HepG2 (cell line): ENCODE measurements at regions not wholly inside any gene's neighbourhood (a gene's known extent, or its start where the extent isn't known, plus 50 kb on each side); places are given as distances from the start of the nearest gene placed in this dataset.

Experiments
- FOXA3 ChIP-seq: IDR thresholded peaks from 2 replicates; pipeline ENCODE4 v1.6.1; 2016; ENCODE audit warnings: missing genetic modification reagents, missing compliant biosample characterization
- FOXK2 ChIP-seq: fragments of 450-650 bp; IDR thresholded peaks from 2 replicates; pipeline ENCODE4 v1.6.1; 2016
- HNRNPH1 ChIP-seq: fragments of 200-400 bp; formaldehyde crosslinking; optimal IDR thresholded peaks from 2 replicates; pipeline ENCODE3; 2017; ENCODE audit warnings: mild to moderate bottlenecking, low read depth, low read length
- IRX3 ChIP-seq: sonication (generic); formaldehyde crosslinking; IDR thresholded peaks from 2 replicates; pipeline ENCODE4 v1.8.1; 2023; ENCODE audit warnings: mild to moderate bottlenecking, low read depth, missing genetic modification reagents, borderline replicate concordance
- KLF6 ChIP-seq: IDR thresholded peaks from 2 replicates; pipeline ENCODE4 v1.8.0; 2016; ENCODE audit warnings: missing biosample characterization, missing genetic modification reagents
- MTERF4 ChIP-seq: sonication (generic); formaldehyde crosslinking; IDR thresholded peaks from 2 replicates; pipeline ENCODE4 v1.8.0; 2023; ENCODE audit warnings: mild to moderate bottlenecking, missing genetic modification reagents
- SMYD3 ChIP-seq: sonication (generic); formaldehyde crosslinking; IDR thresholded peaks from 2 replicates; pipeline ENCODE4 v1.8.1; 2023; ENCODE audit warnings: mild to moderate bottlenecking, missing genetic modification reagents
- SNAPC2 ChIP-seq: sonication (generic); formaldehyde crosslinking; IDR thresholded peaks from 2 replicates; pipeline ENCODE4 v1.8.1; 2022; ENCODE audit warnings: mild to moderate bottlenecking, missing genetic modification reagents
- ZFP37 ChIP-seq: sonication (generic); formaldehyde crosslinking; IDR thresholded peaks from 2 replicates; pipeline ENCODE4 v1.4.0; 2020; ENCODE audit warnings: missing genetic modification reagents, borderline replicate concordance
- ZFP82 ChIP-seq: sonication (generic); formaldehyde crosslinking; IDR thresholded peaks from 2 replicates; pipeline ENCODE4 v1.5.1; 2020; ENCODE audit warnings: mild to moderate bottlenecking, missing genetic modification reagents, borderline replicate concordance
- ZMAT3 ChIP-seq: sonication (generic); formaldehyde crosslinking; conservative IDR thresholded peaks from 2 replicates; pipeline ENCODE4 v1.7.0; 2021; ENCODE audit warnings: missing genetic modification reagents
- ZMYM3 ChIP-seq: sonication (generic); formaldehyde crosslinking; IDR thresholded peaks from 2 replicates; pipeline ENCODE4 v1.5.1; 2020; ENCODE audit warnings: mild to moderate bottlenecking, missing genetic modification reagents
- ZNF256 ChIP-seq: sonication (generic); formaldehyde crosslinking; conservative IDR thresholded peaks from 2 replicates; pipeline ENCODE4 v1.4.0; 2020; ENCODE audit warnings: missing genetic modification reagents
- ZNF367 ChIP-seq: sonication (generic); formaldehyde crosslinking; IDR thresholded peaks from 2 replicates; pipeline ENCODE4 v1.4.0; 2020; ENCODE audit warnings: missing genetic modification reagents, borderline replicate concordance
- ZSCAN22 ChIP-seq: sonication (generic); formaldehyde crosslinking; IDR thresholded peaks from 2 replicates; pipeline ENCODE4 v1.4.0; 2020; ENCODE audit warnings: mild to moderate bottlenecking, missing genetic modification reagents
- ZSCAN29 ChIP-seq: sonication (generic); formaldehyde crosslinking; conservative IDR thresholded peaks from 2 replicates; pipeline ENCODE4 v1.4.0; 2020; ENCODE audit warnings: mild to moderate bottlenecking, missing genetic modification reagents
- TF ChIP-seq, protein P1 (sequence below): sonication (generic); formaldehyde crosslinking; IDR thresholded peaks from 2 replicates; pipeline ENCODE4 v1.9.0; 2021; ENCODE audit warnings: mild to moderate bottlenecking, missing genetic modification reagents
- TF ChIP-seq, protein P2 (sequence below): sonication (generic); formaldehyde crosslinking; IDR thresholded peaks from 2 replicates; pipeline ENCODE4 v1.8.0; 2022; ENCODE audit warnings: mild to moderate bottlenecking, missing genetic modification reagents, moderate library complexity
- TF ChIP-seq, protein P3 (sequence below): sonication (generic); formaldehyde crosslinking; IDR thresholded peaks from 2 replicates; pipeline ENCODE4 v1.4.0; 2020; ENCODE audit warnings: missing genetic modification reagents

- TF ChIP-seq SNAPC2 (CRISPR knock-in tag) (peak; percentile 88; the same call in 1 of the 2 replicates), ZMAT3 (CRISPR knock-in tag) (peak; percentile 92), ZMYM3 (CRISPR knock-in tag) (peak; percentile 93), ZNF256 (CRISPR knock-in tag) (no peak), ZNF367 (CRISPR knock-in tag) (no peak), SMYD3 (CRISPR knock-in tag) (peak; percentile 63; the same call in 1 of the 2 replicates), HNRNPH1 (no peak), ZFP37 (CRISPR knock-in tag) (0 out of 2 replicates have a peak, but pooled peaks have one; percentile 47), KLF6 (peak; percentile 95), ZSCAN29 (CRISPR knock-in tag) (peak; percentile 67; the same call in 1 of the 2 replicates), MTERF4 (no peak), ZFP82 (no peak), ZSCAN22 (CRISPR knock-in tag) (no peak), FOXK2 (peak; percentile 85), IRX3 (CRISPR knock-in tag) (no peak; the same call in 1 of the 2 replicates), FOXA3 (CRISPR knock-in tag) (peak; percentile 96)
- TF ChIP-seq, protein P1, sequence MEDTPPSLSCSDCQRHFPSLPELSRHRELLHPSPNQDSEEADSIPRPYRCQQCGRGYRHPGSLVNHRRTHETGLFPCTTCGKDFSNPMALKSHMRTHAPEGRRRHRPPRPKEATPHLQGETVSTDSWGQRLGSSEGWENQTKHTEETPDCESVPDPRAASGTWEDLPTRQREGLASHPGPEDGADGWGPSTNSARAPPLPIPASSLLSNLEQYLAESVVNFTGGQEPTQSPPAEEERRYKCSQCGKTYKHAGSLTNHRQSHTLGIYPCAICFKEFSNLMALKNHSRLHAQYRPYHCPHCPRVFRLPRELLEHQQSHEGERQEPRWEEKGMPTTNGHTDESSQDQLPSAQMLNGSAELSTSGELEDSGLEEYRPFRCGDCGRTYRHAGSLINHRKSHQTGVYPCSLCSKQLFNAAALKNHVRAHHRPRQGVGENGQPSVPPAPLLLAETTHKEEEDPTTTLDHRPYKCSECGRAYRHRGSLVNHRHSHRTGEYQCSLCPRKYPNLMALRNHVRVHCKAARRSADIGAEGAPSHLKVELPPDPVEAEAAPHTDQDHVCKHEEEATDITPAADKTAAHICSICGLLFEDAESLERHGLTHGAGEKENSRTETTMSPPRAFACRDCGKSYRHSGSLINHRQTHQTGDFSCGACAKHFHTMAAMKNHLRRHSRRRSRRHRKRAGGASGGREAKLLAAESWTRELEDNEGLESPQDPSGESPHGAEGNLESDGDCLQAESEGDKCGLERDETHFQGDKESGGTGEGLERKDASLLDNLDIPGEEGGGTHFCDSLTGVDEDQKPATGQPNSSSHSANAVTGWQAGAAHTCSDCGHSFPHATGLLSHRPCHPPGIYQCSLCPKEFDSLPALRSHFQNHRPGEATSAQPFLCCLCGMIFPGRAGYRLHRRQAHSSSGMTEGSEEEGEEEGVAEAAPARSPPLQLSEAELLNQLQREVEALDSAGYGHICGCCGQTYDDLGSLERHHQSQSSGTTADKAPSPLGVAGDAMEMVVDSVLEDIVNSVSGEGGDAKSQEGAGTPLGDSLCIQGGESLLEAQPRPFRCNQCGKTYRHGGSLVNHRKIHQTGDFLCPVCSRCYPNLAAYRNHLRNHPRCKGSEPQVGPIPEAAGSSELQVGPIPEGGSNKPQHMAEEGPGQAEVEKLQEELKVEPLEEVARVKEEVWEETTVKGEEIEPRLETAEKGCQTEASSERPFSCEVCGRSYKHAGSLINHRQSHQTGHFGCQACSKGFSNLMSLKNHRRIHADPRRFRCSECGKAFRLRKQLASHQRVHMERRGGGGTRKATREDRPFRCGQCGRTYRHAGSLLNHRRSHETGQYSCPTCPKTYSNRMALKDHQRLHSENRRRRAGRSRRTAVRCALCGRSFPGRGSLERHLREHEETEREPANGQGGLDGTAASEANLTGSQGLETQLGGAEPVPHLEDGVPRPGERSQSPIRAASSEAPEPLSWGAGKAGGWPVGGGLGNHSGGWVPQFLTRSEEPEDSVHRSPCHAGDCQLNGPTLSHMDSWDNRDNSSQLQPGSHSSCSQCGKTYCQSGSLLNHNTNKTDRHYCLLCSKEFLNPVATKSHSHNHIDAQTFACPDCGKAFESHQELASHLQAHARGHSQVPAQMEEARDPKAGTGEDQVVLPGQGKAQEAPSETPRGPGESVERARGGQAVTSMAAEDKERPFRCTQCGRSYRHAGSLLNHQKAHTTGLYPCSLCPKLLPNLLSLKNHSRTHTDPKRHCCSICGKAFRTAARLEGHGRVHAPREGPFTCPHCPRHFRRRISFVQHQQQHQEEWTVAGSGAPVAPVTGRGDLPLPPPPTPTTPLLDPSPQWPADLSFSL (CRISPR knock-in tag) = no peak
- TF ChIP-seq, protein P2, sequence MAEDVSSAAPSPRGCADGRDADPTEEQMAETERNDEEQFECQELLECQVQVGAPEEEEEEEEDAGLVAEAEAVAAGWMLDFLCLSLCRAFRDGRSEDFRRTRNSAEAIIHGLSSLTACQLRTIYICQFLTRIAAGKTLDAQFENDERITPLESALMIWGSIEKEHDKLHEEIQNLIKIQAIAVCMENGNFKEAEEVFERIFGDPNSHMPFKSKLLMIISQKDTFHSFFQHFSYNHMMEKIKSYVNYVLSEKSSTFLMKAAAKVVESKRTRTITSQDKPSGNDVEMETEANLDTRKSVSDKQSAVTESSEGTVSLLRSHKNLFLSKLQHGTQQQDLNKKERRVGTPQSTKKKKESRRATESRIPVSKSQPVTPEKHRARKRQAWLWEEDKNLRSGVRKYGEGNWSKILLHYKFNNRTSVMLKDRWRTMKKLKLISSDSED (CRISPR knock-in tag) = no peak
- TF ChIP-seq, protein P3, sequence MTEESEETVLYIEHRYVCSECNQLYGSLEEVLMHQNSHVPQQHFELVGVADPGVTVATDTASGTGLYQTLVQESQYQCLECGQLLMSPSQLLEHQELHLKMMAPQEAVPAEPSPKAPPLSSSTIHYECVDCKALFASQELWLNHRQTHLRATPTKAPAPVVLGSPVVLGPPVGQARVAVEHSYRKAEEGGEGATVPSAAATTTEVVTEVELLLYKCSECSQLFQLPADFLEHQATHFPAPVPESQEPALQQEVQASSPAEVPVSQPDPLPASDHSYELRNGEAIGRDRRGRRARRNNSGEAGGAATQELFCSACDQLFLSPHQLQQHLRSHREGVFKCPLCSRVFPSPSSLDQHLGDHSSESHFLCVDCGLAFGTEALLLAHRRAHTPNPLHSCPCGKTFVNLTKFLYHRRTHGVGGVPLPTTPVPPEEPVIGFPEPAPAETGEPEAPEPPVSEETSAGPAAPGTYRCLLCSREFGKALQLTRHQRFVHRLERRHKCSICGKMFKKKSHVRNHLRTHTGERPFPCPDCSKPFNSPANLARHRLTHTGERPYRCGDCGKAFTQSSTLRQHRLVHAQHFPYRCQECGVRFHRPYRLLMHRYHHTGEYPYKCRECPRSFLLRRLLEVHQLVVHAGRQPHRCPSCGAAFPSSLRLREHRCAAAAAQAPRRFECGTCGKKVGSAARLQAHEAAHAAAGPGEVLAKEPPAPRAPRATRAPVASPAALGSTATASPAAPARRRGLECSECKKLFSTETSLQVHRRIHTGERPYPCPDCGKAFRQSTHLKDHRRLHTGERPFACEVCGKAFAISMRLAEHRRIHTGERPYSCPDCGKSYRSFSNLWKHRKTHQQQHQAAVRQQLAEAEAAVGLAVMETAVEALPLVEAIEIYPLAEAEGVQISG (CRISPR knock-in tag) = peak; percentile 77
Observed at GRCh38 chr20:53763707-53764414, 170.2 kb upstream of the ZNF217 start (continued).
